Vagina (tissue), 2 donors: ENCODE measurements at regions not wholly inside any gene's neighbourhood (a gene's known extent, or its start where the extent isn't known, plus 50 kb on each side); places are given as distances from the start of the nearest gene placed in this dataset.

Experiments
- CTCF ChIP-seq, 3 experiments: fragments of 450-650 bp in 2 of 3; fragments of 200-600 bp in 1 of 3; sonication (generic) in 1 of 3; IDR thresholded peaks; one replicate each; pipeline ENCODE4 v1.5.1; 2017 to 2019; ENCODE audit warnings: antibody characterized with exemption in 3 of 3, mild to moderate bottlenecking in 2 of 3, moderate library complexity in 2 of 3
- POLR2A ChIP-seq, 2 donors: fragments of 450-650 bp; IDR thresholded peaks; one replicate each; pipeline ENCODE4 v1.6.1; 2017; ENCODE audit warnings: antibody characterized with exemption in 2 of 2, mild to moderate bottlenecking in 2 of 2, moderate library complexity in 2 of 2
- POLR2AphosphoS5 ChIP-seq, 2 donors: sonication (generic); formaldehyde crosslinking; IDR thresholded peaks; one replicate each; pipeline ENCODE4 v1.9.0; 2017; ENCODE audit warnings: antibody characterized with exemption in 2 of 2, mild to moderate bottlenecking in 2 of 2, low read depth in 1 of 2; ENCODE audit not compliant: insufficient read depth in 1 of 2

GRCh38 chr3:76212679-76213078, 427.3 kb upstream of the ZNF717 start:
- TF ChIP-seq POLR2AphosphoS5 (IDR thresholded peaks at IDR 0.05; ENCODE audit: insufficient read depth in 1 of 2, low read depth in 1 of 2) (no peak), CTCF (IDR thresholded peaks at IDR 0.05) (no peak), POLR2A (IDR thresholded peaks at IDR 0.05) (no peak)
